Spinal cord (tissue), 9 donors: ENCODE measurements at regions not wholly inside any gene's neighbourhood (a gene's known extent, or its start where the extent isn't known, plus 50 kb on each side); places are given as distances from the start of the nearest gene placed in this dataset.
A peak's percentile ranks its signal among the peaks of the same experiment; 100 is the strongest.
"Not testable (repeated sequence)": the region's sequence is repeated elsewhere in the genome, so short reads cannot be mapped to it uniquely, and the experiment has no call there.

Experiments
- DNase-seq, 6 donors: peaks; one replicate each; pipeline versions ENCODE4 v3.0.0 to v3.0.0-alpha.2; 2013 to 2015; ENCODE audit warnings: low spot score in 6 of 6, low read depth in 4 of 6
- H3K27ac ChIP-seq: one replicate; pipeline ENCODE4 v1.5.1; 2013; ENCODE audit warnings: low read depth, low read length, control low read depth
- H3K27me3 ChIP-seq: one replicate; pipeline ENCODE4 v1.6.1; 2013; ENCODE audit warnings: low read length; ENCODE audit not compliant: control insufficient read depth, insufficient read depth
- H3K36me3 ChIP-seq: one replicate; pipeline ENCODE4 v1.6.1; 2013; ENCODE audit warnings: low read length; ENCODE audit not compliant: control insufficient read depth, insufficient read depth
- H3K4me1 ChIP-seq: one replicate; pipeline ENCODE4 v1.6.1; 2013; ENCODE audit warnings: low read length; ENCODE audit not compliant: control insufficient read depth, insufficient read depth
- H3K4me3 ChIP-seq: one replicate; pipeline ENCODE4 v1.5.1; 2013; ENCODE audit warnings: low read depth, low read length, control low read depth
- H3K9me3 ChIP-seq: one replicate; pipeline ENCODE4 v1.6.1; 2013; ENCODE audit warnings: low read length; ENCODE audit not compliant: control insufficient read depth, insufficient read depth
- WGBS: methylation state at CpG from one replicate; pipeline ENCODE4 v1.1.5; 2013; ENCODE audit warnings: missing lambda C conversion rate; ENCODE audit not compliant: insufficient coverage; 5-methylcytosine and 5-hydroxymethylcytosine counted together
- donor health status: healthy.

GRCh38 chr12:46970636-46971035 lies 108.8 kb upstream of the PCED1B start:
- Histone ChIP-seq H3K27ac (no peak overlapping the region), H3K4me3 (no peak overlapping the region), H3K36me3 (no peaks in the 10 kb centered on the region), H3K9me3 (no peaks in the 10 kb centered on the region), H3K4me1 (no peaks in the 10 kb centered on the region), H3K27me3 (no peaks in the 10 kb centered on the region)
- no CpG with 5 or more reads among the region's 5 CpGs for WGBS
- DNase-seq = no peak

DNA sequence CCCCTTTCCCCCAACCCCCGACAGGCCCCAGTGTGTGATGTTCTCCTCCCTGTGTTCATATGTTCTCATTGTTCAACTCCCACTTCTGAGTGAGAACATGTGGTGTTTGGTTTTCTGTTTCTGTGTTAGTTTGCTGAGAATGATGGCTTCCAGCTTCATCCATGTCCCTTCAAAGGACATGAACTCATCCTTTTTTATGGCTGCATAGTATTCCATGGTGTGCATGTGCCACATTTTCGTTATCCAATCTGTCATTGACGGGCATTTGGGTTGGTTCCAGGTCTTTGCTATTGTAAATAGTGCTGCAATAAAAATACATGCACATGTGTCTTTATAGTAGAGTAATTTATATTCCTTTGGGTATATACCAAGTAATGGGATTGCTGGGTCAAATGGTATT lies 105.5 kb upstream of the PCED1B start:
- H3K4me3 ChIP-seq, DNase-seq, H3K36me3 ChIP-seq, H3K4me1 ChIP-seq, H3K27me3 ChIP-seq, H3K27ac ChIP-seq, H3K9me3 ChIP-seq: not testable (repeated sequence)
- no CpG with 5 or more reads among the region's 3 CpGs for WGBS

- no peaks in the 10 kb centered on the region for H3K4me1 ChIP-seq
- H3K4me3 ChIP-seq = no peak overlapping the region
- DNase-seq = no peak
- H3K9me3 ChIP-seq = no peaks in the 10 kb centered on the region
- H3K27ac ChIP-seq = no peak overlapping the region
- WGBS = no CpG with 5 or more reads among the region's 1 CpG
- H3K27me3 ChIP-seq = no peaks in the 10 kb centered on the region
- no peaks in the 10 kb centered on the region for H3K36me3 ChIP-seq
Observed at GRCh38 chr12:46977871-46978375, 101.5 kb upstream of the PCED1B start.

DNA sequence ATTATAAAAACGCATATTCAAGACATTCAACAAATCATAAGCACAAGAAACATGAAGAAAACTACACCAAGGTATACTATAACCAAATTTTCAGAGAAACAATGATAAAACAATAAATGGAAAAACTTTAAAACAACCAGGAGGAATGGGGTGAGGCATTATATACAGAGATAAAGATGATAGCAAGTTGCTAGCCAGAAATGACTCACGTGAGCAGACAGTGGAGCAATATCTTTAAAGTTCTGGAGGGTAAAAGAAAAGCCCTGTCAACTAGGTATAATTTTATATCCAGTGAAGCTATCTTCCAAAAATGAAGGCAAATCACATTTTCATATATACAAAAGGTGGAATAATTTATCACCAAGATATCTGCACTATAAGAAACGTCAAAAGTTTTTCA lies 97.8 kb upstream of the PCED1B start:
- Histone ChIP-seq H3K27ac (no peak overlapping the region), H3K4me1 (no peaks in the 10 kb centered on the region)
- WGBS = no CpG with 5 or more reads among the region's 3 CpGs

DNA sequence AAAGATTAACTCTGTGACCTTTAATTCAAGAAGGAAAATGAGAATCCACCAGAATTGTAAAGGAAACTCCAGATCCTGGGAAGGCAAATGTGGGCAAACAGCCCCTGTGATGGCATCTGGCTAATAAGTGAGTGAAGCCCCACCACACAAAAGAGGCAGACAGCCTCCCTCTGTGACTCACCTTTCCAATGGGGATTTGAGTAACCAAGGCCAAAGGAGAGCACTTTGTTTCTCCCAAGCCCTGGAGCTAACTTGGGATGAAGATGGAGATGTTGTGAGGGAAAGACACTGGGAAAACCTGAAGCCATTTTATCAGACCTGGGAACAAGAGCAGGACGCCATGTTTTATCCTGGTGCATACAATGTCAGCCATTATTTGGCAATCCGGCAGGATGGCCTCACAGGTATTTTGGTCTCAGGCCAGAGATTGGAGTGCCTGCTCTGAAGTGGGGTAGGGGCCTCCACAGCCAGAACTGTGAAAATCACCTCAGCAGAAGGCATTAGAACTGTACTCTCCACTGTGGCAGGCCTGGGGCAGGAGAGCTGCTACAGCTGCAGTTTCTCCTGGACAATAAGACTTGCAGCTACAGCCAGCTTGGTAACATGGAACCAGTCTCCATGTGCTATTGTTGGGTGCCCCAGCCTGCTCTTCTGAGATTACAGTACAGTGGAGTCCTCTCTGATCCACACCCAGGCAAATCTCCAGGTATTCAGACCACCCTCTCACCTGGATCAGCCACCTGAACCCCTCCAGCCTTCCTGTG lies 96.6 kb upstream of the PCED1B start:
- no peak overlapping the region for H3K4me3 ChIP-seq
- no peaks in the 10 kb centered on the region for H3K36me3 ChIP-seq
- no peak for DNase-seq
- no peaks in the 10 kb centered on the region for H3K4me1 ChIP-seq
- WGBS = 88% methylated on average over 2 of the region's 2 CpGs
- no peaks in the 10 kb centered on the region for H3K9me3 ChIP-seq
- H3K27ac ChIP-seq = no peak overlapping the region
- H3K27me3 ChIP-seq = no peaks in the 10 kb centered on the region

More for the DNA sequence above, 97.8 kb upstream of the PCED1B start:
- Histone ChIP-seq H3K36me3 (no peaks in the 10 kb centered on the region), H3K27me3 (no peaks in the 10 kb centered on the region), H3K4me3 (no peak overlapping the region), H3K9me3 (no peaks in the 10 kb centered on the region)
- no peak for DNase-seq

- H3K27ac ChIP-seq = no peak overlapping the region
- H3K4me3 ChIP-seq = no peak overlapping the region
- no peaks in the 10 kb centered on the region for H3K27me3 ChIP-seq
- WGBS = 80% methylated on average over 1 of the region's 2 CpGs
- H3K36me3 ChIP-seq = no peaks in the 10 kb centered on the region
- H3K9me3 ChIP-seq = no peaks in the 10 kb centered on the region
- no peak for DNase-seq
- H3K4me1 ChIP-seq = no peaks in the 10 kb centered on the region
Observed at GRCh38 chr12:46983393-46983793, 96.0 kb upstream of the PCED1B start.

GRCh38 chr12:46983959-46984841 lies 95.2 kb upstream of the PCED1B start:
- no peaks in the 10 kb centered on the region for H3K27me3 ChIP-seq
- H3K36me3 ChIP-seq = no peaks in the 10 kb centered on the region
- 47% methylated on average over 2 of the region's 7 CpGs for WGBS
- H3K4me1 ChIP-seq = no peaks in the 10 kb centered on the region
- DNase-seq = peak in 4 of 6 donors; percentile 2 to 82 (median 32)
- H3K4me3 ChIP-seq = no peak overlapping the region
- H3K27ac ChIP-seq = no peak overlapping the region
- no peaks in the 10 kb centered on the region for H3K9me3 ChIP-seq

DNA sequence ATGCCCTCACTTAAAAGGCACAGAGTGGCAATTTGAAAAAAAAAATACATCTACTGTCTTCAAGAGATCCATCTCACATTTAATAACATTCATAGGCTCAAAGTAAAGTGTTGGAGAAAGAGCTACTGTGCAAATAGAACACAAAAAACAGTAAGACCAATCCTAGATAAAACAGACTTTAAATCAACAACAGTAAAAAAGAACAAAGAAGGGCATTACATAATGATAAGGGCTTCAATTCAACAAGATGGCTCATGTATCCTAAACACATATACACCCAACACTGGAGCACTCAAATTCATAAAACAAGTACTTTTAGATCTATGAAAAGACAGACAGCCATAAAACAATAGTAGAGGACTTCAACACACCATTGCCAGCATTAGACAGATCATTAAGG lies 93.6 kb upstream of the PCED1B start:
- H3K36me3 ChIP-seq = no peaks in the 10 kb centered on the region
- H3K9me3 ChIP-seq = no peaks in the 10 kb centered on the region
- no peaks in the 10 kb centered on the region for H3K27me3 ChIP-seq
- no peak for DNase-seq
- H3K4me1 ChIP-seq = no peaks in the 10 kb centered on the region
- H3K4me3 ChIP-seq = no peak overlapping the region
- no peak overlapping the region for H3K27ac ChIP-seq

DNA sequence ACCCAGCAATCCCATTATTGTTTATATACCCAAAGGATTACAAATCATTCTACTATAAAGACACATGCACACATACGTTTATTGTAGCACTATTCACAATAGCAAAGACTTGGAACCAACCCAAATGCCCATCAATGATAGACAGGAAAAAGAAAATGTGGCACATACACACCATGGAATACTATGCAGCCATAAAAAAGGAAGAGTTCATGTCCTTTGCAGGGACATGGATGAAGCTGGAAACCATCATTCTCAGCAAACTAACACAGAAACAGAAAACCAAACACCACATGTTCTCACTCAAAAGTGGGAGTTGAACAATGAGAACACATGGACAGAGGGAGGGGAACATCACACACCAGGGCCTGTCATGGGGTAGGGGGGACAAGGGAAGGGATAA lies 91.3 kb upstream of the PCED1B start:
- not testable (repeated sequence) for H3K36me3 ChIP-seq, H3K4me1 ChIP-seq, H3K4me3 ChIP-seq, H3K27ac ChIP-seq, H3K9me3 ChIP-seq, DNase-seq, H3K27me3 ChIP-seq
- no CpG with 5 or more reads among the region's 1 CpG for WGBS
